Heart left ventricle (tissue), 16 donors: ENCODE measurements at regions not wholly inside any gene's neighbourhood (a gene's known extent, or its start where the extent isn't known, plus 50 kb on each side); places are given as distances from the start of the nearest gene placed in this dataset.

ENCODE experiments used
- ATAC-seq, 4 donors: fragments of 200-7000 bp; cut with Tn5 transposase; one replicate each; pipeline ENCODE4 v1.9.1; 2020 to 2022; ENCODE audit warnings: moderate library complexity in 4 of 4, mild to moderate bottlenecking in 3 of 4, moderate number of reproducible peaks in 1 of 4
- DNase-seq, 5 donors: peaks; one replicate each; pipeline ENCODE4 v3.0.0-alpha.2; 2020
- H3K27ac ChIP-seq, 12 donors: fragments of 200-600 bp; sonication (generic) in 4 of 12; one replicate each; pipeline versions ENCODE4 v1.5.0 to v1.8.0; 2016 to 2022; ENCODE audit warnings: mild to moderate bottlenecking in 2 of 12
- H3K27me3 ChIP-seq, 9 donors: fragments of 200-600 bp; sonication (generic) in 2 of 9; one replicate each; pipeline versions ENCODE4 v1.5.1 to v1.8.0; 2016 to 2022; ENCODE audit warnings: mild to moderate bottlenecking in 3 of 9
- H3K36me3 ChIP-seq, 9 donors: fragments of 200-600 bp; sonication (generic) in 2 of 9; one replicate each; pipeline versions ENCODE4 v1.5.0 to v1.8.0; 2018 to 2022; ENCODE audit warnings: mild to moderate bottlenecking in 2 of 9
- H3K4me1 ChIP-seq, 12 donors: fragments of 200-600 bp; sonication (generic) in 4 of 12; one replicate each; pipeline versions ENCODE4 v1.5.0 to v1.8.0; 2016 to 2022; ENCODE audit warnings: mild to moderate bottlenecking in 3 of 12
- H3K4me3 ChIP-seq, 12 donors: fragments of 200-600 bp; sonication (generic) in 4 of 12; one replicate each; pipeline versions ENCODE4 v1.5.0 to v1.8.0; 2017 to 2022; ENCODE audit warnings: mild to moderate bottlenecking in 9 of 12, moderate library complexity in 4 of 12
- H3K9me3 ChIP-seq, 12 donors: fragments of 200-600 bp; sonication (generic) in 4 of 12; one replicate each; pipeline versions ENCODE4 v1.5.0 to v1.8.0; 2016 to 2022; ENCODE audit warnings: mild to moderate bottlenecking in 1 of 12
- CTCF ChIP-seq, 12 donors: fragments of 200-600 bp; sonication (generic) in 4 of 12; IDR thresholded peaks; one replicate each; pipeline versions ENCODE4 v1.5.0 to v1.8.0; 2018 to 2022; ENCODE audit warnings: antibody characterized with exemption in 12 of 12, mild to moderate bottlenecking in 5 of 12
- POLR2A ChIP-seq, 2 donors: fragments of 450-650 bp; IDR thresholded peaks; one replicate each; pipeline ENCODE4 v1.6.1; 2017; ENCODE audit warnings: antibody characterized with exemption in 2 of 2, mild to moderate bottlenecking in 2 of 2, moderate library complexity in 2 of 2
- WGBS, 4 donors: extraction: QIAGEN DNeasy Blood & Tissue Kit in 2 of 4; methylation state at CpG; one replicate each; pipeline versions ENCODE4 v1.1.5 to v1.1.7; 2013 to 2018; 5-methylcytosine and 5-hydroxymethylcytosine counted together
- intact Hi-C, 10 donors: fragments of 100-400 bp; cut with DNase I; formaldehyde crosslinking; loops; one replicate each; pipeline versions ENCODE4 v1.11.1 to v1.14.2; 2022
- donor health status: ischemic (EF 13 %, LVEDD 7.1; RV severe dilation, severe dysfunction).
- donor health status: healthy with polysubstance abuse.
- donor health status: DM: no; HTN: yes; CAD: no.
- donor health status: DM: no; HTN: no; CAD: no.
- donor health status: ischemic (EF 25% LVEDD 6.9; RV normal size, moderate dysfunction).
- donor health status: ischemic (EF 25% LVEDD 5.7; RV mildly dilated, moderate dysfunction).
- donor health status: healthy.
- donor health status: DM: yes; HTN: yes; CAD: no.
- donor health status: ischemic (EF 35%, LVEDD 5.7; RV mildly dilated, moderate dysfunction).
- donor health status: nonischemic (EF 11% LVEDD 7.7; RV severe dilation, severe dysfunction).
- donor health status: DM: yes; HTN: yes; CAD: no.
- donor health status: PGD.
- donor health status: ischemic (EF 29% LVEDD 5.4; RV normal size, mild dysfunction).
- donor health status: nonischemic (EF 23%, LVEDD 6.1; RV moderate dilation, normal function).

- peak overlapping the region in 9 of 12 donors; percentile 21 to 73 (median 39) for H3K27ac ChIP-seq
- TF ChIP-seq POLR2A (IDR thresholded peaks at IDR 0.05) (no peak), CTCF (IDR thresholded peaks at IDR 0.05) (no peak)
- WGBS, 4 donors, result 70 to 73% (median 71%) methylated on average over 14 to 15 of the region's 15 CpGs
- intact Hi-C loops, result loop anchor here in 1 of 10 donors (5.0 kb wide), 1 partner anchor 154 kb away; no protein-coding TSS in a partner anchor
- ATAC-seq, result peak in 3 of 4 donors; percentile 48 to 75 (median 60)
- H3K4me3 ChIP-seq, result no peak overlapping the region
- H3K36me3 ChIP-seq, result no peaks in the 10 kb centered on the region
- DNase-seq, result no peak
- H3K27me3 ChIP-seq, result no peaks in the 10 kb centered on the region
- peaks cover 0 to 49% (median 10%) of the 10 kb centered on the region in 12 donors for H3K4me1 ChIP-seq
- no peaks in the 10 kb centered on the region for H3K9me3 ChIP-seq
Measured at GRCh38 chr1:234875953-234876855, 252.4 kb downstream of the TOMM20 start.

- no peaks in the 10 kb centered on the region for H3K36me3 ChIP-seq
- H3K27ac ChIP-seq, result peak overlapping the region in 6 of 12 donors; percentile 4 to 73 (median 48)
- no peaks in the 10 kb centered on the region for H3K27me3 ChIP-seq
- ATAC-seq (no peak), DNase-seq (no peak)
- peaks cover 0 to 47% (median 11%) of the 10 kb centered on the region in 12 donors for H3K4me1 ChIP-seq
- WGBS, 4 donors, result 90 to 94% (median 93%) methylated on average over 17 of the region's 17 CpGs
- TF ChIP-seq POLR2A (IDR thresholded peaks at IDR 0.05) (no peak), CTCF (IDR thresholded peaks at IDR 0.05) (no peak)
- H3K4me3 ChIP-seq, result no peak overlapping the region
- intact Hi-C loops, result loop anchor here in 1 of 10 donors (5.0 kb wide), 1 partner anchor 153 kb away; no protein-coding TSS in a partner anchor
- no peaks in the 10 kb centered on the region for H3K9me3 ChIP-seq
Measured at GRCh38 chr1:234875328-234875952, 253.2 kb downstream of the TOMM20 start.

GRCh38 chr1:234874291-234875288 lies 254.0 kb downstream of the TOMM20 start:
- intact Hi-C loops, result loop anchor here in 1 of 10 donors (5.0 kb wide), 1 partner anchor 152 kb away; no protein-coding TSS in a partner anchor
- no peak overlapping the region for H3K4me3 ChIP-seq
- H3K27ac ChIP-seq, result no peak overlapping the region
- WGBS, 4 donors, result 90 to 93% (median 91%) methylated on average over 20 of the region's 20 CpGs
- H3K36me3 ChIP-seq, result no peaks in the 10 kb centered on the region
- H3K4me1 ChIP-seq, result peaks cover 0 to 39% (median 17%) of the 10 kb centered on the region in 12 donors
- TF ChIP-seq POLR2A (IDR thresholded peaks at IDR 0.05), result no peak
- TF ChIP-seq CTCF (IDR thresholded peaks at IDR 0.05), result no peak
- DNase-seq (no peak), ATAC-seq (no peak)
- H3K27me3 ChIP-seq, result no peaks in the 10 kb centered on the region
- no peaks in the 10 kb centered on the region for H3K9me3 ChIP-seq
